Tibial nerve (tissue), 4 donors: ENCODE measurements at regions not wholly inside any gene's neighbourhood (a gene's known extent, or its start where the extent isn't known, plus 50 kb on each side); places are given as distances from the start of the nearest gene placed in this dataset.
"Not testable (repeated sequence)": the region's sequence is repeated elsewhere in the genome, so short reads cannot be mapped to it uniquely, and the experiment has no call there.

ENCODE experiments used
- DNase-seq, 2 donors: peaks; one replicate each; pipeline ENCODE4 v3.0.0-alpha.2; 2019; ENCODE audit warnings: low spot score in 2 of 2
- H3K27ac ChIP-seq, 4 donors: fragments of 200-600 bp; sonication (generic) in 3 of 4; one replicate each; pipeline ENCODE4 v1.5.1; 2017 to 2019; ENCODE audit warnings: mild to moderate bottlenecking in 1 of 4
- H3K27me3 ChIP-seq, 2 donors: fragments of 200-600 bp; sonication (generic) in 1 of 2; one replicate each; pipeline versions ENCODE4 v1.5.1 to v1.6.0; 2017 to 2019
- H3K36me3 ChIP-seq, 3 donors: fragments of 200-600 bp; sonication (generic); one replicate each; pipeline ENCODE4 v1.5.1; 2018 to 2019
- H3K4me1 ChIP-seq, 4 donors: fragments of 200-600 bp; sonication (generic) in 3 of 4; one replicate each; pipeline ENCODE4 v1.5.1; 2017 to 2019
- H3K4me3 ChIP-seq, 4 donors: fragments of 200-600 bp; sonication (generic) in 3 of 4; one replicate each; pipeline ENCODE4 v1.5.1; 2017 to 2019; ENCODE audit warnings: mild to moderate bottlenecking in 1 of 4, moderate library complexity in 1 of 4
- H3K9me3 ChIP-seq, 4 donors: fragments of 200-600 bp; sonication (generic) in 3 of 4; one replicate each; pipeline ENCODE4 v1.5.1; 2017 to 2019
- CTCF ChIP-seq, 5 experiments: fragments of 200-600 bp in 3 of 5; fragments of 450-650 bp in 2 of 5; sonication (generic) in 3 of 5; IDR thresholded peaks; one replicate each; pipeline ENCODE4 v1.5.1; 2016 to 2019; ENCODE audit warnings: antibody characterized with exemption in 5 of 5, mild to moderate bottlenecking in 3 of 5, moderate library complexity in 2 of 5
- EP300 ChIP-seq, 2 donors: sonication (generic); formaldehyde crosslinking; IDR thresholded peaks; one replicate each; pipeline ENCODE4 v1.6.1; 2017; ENCODE audit warnings: antibody characterized with exemption in 2 of 2, mild to moderate bottlenecking in 1 of 2
- POLR2A ChIP-seq, 2 donors: fragments of 450-650 bp; IDR thresholded peaks; one replicate each; pipeline ENCODE4 v1.6.1; 2017; ENCODE audit warnings: antibody characterized with exemption in 2 of 2, mild to moderate bottlenecking in 2 of 2, moderate library complexity in 2 of 2
- WGBS, 2 donors: methylation state at CpG; one replicate each; pipeline ENCODE4 v1.1.5; 2018; 5-methylcytosine and 5-hydroxymethylcytosine counted together

- H3K36me3 ChIP-seq, result no peaks in the 10 kb centered on the region
- H3K9me3 ChIP-seq, result peaks cover 0 to 5% (median 0%) of the 10 kb centered on the region in 4 donors
- H3K27me3 ChIP-seq, result no peaks in the 10 kb centered on the region
- no peak for TF ChIP-seq CTCF (IDR thresholded peaks at IDR 0.05)
- TF ChIP-seq EP300 (IDR thresholded peaks at IDR 0.05), result no peak
- TF ChIP-seq POLR2A (IDR thresholded peaks at IDR 0.05), result no peak
- 75 to 83% methylated on average over 3 of the region's 3 CpGs for WGBS, 2 donors
- H3K4me3 ChIP-seq, result no peak overlapping the region
- no peak for DNase-seq
- H3K4me1 ChIP-seq, result no peaks in the 10 kb centered on the region
- no peak overlapping the region for H3K27ac ChIP-seq
Observed at GRCh38 chr1:191065346-191065745, 587.7 kb upstream of the BRINP3 start.

DNA sequence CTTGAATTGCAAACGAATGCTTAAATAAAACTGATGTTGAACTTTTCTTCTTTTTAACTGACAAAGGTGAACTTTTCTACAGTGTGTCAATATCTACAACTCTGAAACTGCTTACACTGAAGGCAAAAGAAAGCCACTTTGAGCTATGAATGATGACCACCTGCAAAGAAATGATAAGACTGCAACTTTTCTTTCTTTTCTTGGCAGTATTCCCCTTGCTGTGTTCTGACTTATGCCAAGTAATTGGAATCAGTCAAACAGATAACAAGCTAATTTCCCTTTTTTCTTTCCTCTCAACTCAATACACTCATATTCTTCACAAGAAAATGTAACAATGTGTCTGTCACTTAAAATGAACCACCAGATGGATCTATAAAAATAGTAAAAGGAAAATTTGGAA lies 588.1 kb upstream of the BRINP3 start:
- Histone ChIP-seq H3K27me3 (no peaks in the 10 kb centered on the region), H3K36me3 (no peaks in the 10 kb centered on the region), H3K4me1 (no peaks in the 10 kb centered on the region), H3K27ac (no peak overlapping the region), H3K9me3 (peaks cover 0 to 5% (median 0%) of the 10 kb centered on the region in 4 donors), H3K4me3 (no peak overlapping the region)
- no peak for TF ChIP-seq CTCF (IDR thresholded peaks at IDR 0.05)
- TF ChIP-seq EP300 (IDR thresholded peaks at IDR 0.05), result no peak
- no peak for TF ChIP-seq POLR2A (IDR thresholded peaks at IDR 0.05)
- no peak for DNase-seq
- 61 to 88% methylated on average over 1 of the region's 1 CpG for WGBS, 2 donors

- H3K27me3 ChIP-seq, result no peaks in the 10 kb centered on the region
- H3K4me1 ChIP-seq, result no peaks in the 10 kb centered on the region
- TF ChIP-seq EP300 (IDR thresholded peaks at IDR 0.05), result no peak
- TF ChIP-seq POLR2A (IDR thresholded peaks at IDR 0.05), result no peak
- TF ChIP-seq CTCF (IDR thresholded peaks at IDR 0.05), result no peak
- H3K4me3 ChIP-seq, result no peak overlapping the region
- H3K27ac ChIP-seq, result no peak overlapping the region
- no peak for DNase-seq
- H3K9me3 ChIP-seq, result peaks cover 0 to 4% (median 0%) of the 10 kb centered on the region in 4 donors
- H3K36me3 ChIP-seq, result no peaks in the 10 kb centered on the region
Observed at GRCh38 chr1:191074881-191075280, 597.2 kb upstream of the BRINP3 start.

- not testable (repeated sequence) for H3K36me3 ChIP-seq, H3K9me3 ChIP-seq, DNase-seq, H3K27ac ChIP-seq, H3K4me1 ChIP-seq, H3K27me3 ChIP-seq, H3K4me3 ChIP-seq
- 88 to 91% methylated on average over 2 of the region's 2 CpGs for WGBS, 2 donors
Observed at GRCh38 chr1:191083090-191083489, 605.4 kb upstream of the BRINP3 start.

GRCh38 chr1:191085121-191085520 lies 607.5 kb upstream of the BRINP3 start:
- Histone ChIP-seq H3K36me3 (no peaks in the 10 kb centered on the region), H3K27me3 (no peaks in the 10 kb centered on the region), H3K4me3 (no peak overlapping the region), H3K9me3 (peaks cover 0 to 4% (median 0%) of the 10 kb centered on the region in 4 donors), H3K4me1 (no peaks in the 10 kb centered on the region), H3K27ac (no peak overlapping the region)
- no peak for TF ChIP-seq EP300 (IDR thresholded peaks at IDR 0.05)
- no peak for TF ChIP-seq POLR2A (IDR thresholded peaks at IDR 0.05)
- TF ChIP-seq CTCF (IDR thresholded peaks at IDR 0.05), result no peak
- no peak for DNase-seq

DNA sequence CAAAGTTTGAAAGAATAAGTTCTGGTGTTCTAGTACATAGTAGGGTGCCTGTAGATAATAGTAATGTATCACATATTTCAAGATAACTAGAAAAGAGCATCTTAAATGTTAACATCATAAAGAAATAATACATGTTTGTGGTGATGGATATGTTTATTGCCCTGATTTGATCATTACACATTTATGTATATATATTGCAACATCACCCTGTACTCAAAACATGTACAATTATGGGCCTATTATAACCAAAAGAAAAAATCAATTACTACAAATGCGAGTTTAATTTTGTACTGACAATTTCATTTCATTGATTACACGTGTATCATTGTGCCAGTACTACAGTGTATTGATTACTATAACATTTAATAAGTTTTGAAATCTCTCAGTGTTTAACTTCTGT lies 609.2 kb upstream of the BRINP3 start:
- no peak for TF ChIP-seq EP300 (IDR thresholded peaks at IDR 0.05)
- TF ChIP-seq CTCF (IDR thresholded peaks at IDR 0.05), result no peak
- no peak for TF ChIP-seq POLR2A (IDR thresholded peaks at IDR 0.05)

More for the DNA sequence above, 609.2 kb upstream of the BRINP3 start:
- Histone ChIP-seq H3K27ac (no peak overlapping the region), H3K27me3 (no peaks in the 10 kb centered on the region), H3K9me3 (peaks cover 0 to 4% (median 0%) of the 10 kb centered on the region in 4 donors), H3K4me1 (no peaks in the 10 kb centered on the region), H3K36me3 (no peaks in the 10 kb centered on the region), H3K4me3 (no peak overlapping the region)
- no peak for DNase-seq
- 78 to 79% methylated on average over 2 of the region's 2 CpGs for WGBS, 2 donors
